Gastroesophageal sphincter (tissue), 3 donors: ENCODE measurements at regions not wholly inside any gene's neighbourhood (a gene's known extent, or its start where the extent isn't known, plus 50 kb on each side); places are given as distances from the start of the nearest gene placed in this dataset.

Experiments
- CTCF ChIP-seq, 4 experiments: fragments of 200-600 bp in 2 of 4; fragments of 450-650 bp in 2 of 4; sonication (generic) in 1 of 4; IDR thresholded peaks; one replicate each; pipeline ENCODE4 v1.5.1; 2017 to 2019; ENCODE audit warnings: antibody characterized with exemption in 4 of 4, mild to moderate bottlenecking in 2 of 4, moderate library complexity in 2 of 4
- POLR2A ChIP-seq, 2 donors: fragments of 450-650 bp; IDR thresholded peaks; one replicate each; pipeline ENCODE4 v1.6.1; 2017; ENCODE audit warnings: antibody characterized with exemption in 2 of 2, mild to moderate bottlenecking in 2 of 2, moderate library complexity in 1 of 2
- POLR2AphosphoS5 ChIP-seq: sonication (generic); formaldehyde crosslinking; IDR thresholded peaks from one replicate; pipeline ENCODE4 v1.6.1; 2017; ENCODE audit warnings: antibody characterized with exemption

- no peak for TF ChIP-seq CTCF (IDR thresholded peaks at IDR 0.05)
- TF ChIP-seq POLR2AphosphoS5 = no peak
- TF ChIP-seq POLR2A (IDR thresholded peaks at IDR 0.05) = no peak
These were observed 125.2 kb upstream of the PMEPA1 start for GRCh38 chr20:57835074-57835452.
